GM23248 (cell line): ENCODE measurements at regions not wholly inside any gene's neighbourhood (a gene's known extent, or its start where the extent isn't known, plus 50 kb on each side); places are given as distances from the start of the nearest gene placed in this dataset.

Experiments
- EZH2 ChIP-seq: fragments of 200-600 bp; sonication (generic); IDR thresholded peaks from 2 replicates; pipeline ENCODE4 v1.6.1; 2018; ENCODE audit warnings: antibody characterized with exemption, mild to moderate bottlenecking; ENCODE audit not compliant: insufficient read depth, poor library complexity, severe bottlenecking
- EZH2phosphoT487 ChIP-seq: fragments of 200-600 bp; sonication (generic); IDR thresholded peaks from 2 replicates; pipeline ENCODE4 v1.6.1; 2018; ENCODE audit warnings: antibody characterized with exemption, moderate library complexity, mild to moderate bottlenecking, low read depth; ENCODE audit not compliant: insufficient read depth

- no peak for TF ChIP-seq EZH2
- TF ChIP-seq EZH2phosphoT487, result no peak
These were observed 72.6 kb upstream of the THBS2 start for GRCh38 chr6:169326067-169326799.
